HCEC 1CT (cell line): ENCODE measurements at regions not wholly inside any gene's neighbourhood (a gene's known extent, or its start where the extent isn't known, plus 50 kb on each side); places are given as distances from the start of the nearest gene placed in this dataset.

Experiments
- DNase-seq: peaks from one replicate; pipeline ENCODE4 v3.0.0-alpha.2; 2017

DNA sequence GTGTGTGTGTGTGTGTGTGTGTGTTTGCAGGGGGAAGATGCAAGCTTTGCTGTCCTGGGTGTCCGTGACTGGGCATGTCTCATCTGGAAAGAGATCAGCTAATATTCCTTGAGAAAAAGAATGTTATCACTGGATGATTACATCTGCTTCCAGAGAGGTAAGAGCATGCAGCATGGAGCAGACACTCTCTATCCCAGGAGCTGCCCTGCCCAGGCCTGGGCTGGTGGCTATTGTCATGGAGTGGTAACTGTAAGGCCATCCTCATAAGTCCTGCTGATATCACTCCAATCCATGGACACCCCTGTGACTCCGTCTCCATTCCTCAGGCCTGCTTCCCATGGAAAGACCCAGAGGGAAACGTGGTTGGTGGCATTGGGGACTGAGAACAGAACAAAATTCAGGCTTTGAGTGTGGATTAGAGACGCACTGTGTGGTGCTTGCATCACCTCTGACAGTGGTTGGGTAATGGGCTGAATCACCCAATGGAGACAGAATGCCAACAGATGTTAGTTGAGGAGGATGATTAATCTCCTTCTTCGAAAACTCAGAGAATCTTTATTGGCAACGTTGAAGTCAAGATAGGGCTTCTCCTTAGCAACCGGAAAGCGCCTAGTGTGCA lies 52.0 kb upstream of the KCNIP1 start:
- peak; percentile 57 for DNase-seq

DNA sequence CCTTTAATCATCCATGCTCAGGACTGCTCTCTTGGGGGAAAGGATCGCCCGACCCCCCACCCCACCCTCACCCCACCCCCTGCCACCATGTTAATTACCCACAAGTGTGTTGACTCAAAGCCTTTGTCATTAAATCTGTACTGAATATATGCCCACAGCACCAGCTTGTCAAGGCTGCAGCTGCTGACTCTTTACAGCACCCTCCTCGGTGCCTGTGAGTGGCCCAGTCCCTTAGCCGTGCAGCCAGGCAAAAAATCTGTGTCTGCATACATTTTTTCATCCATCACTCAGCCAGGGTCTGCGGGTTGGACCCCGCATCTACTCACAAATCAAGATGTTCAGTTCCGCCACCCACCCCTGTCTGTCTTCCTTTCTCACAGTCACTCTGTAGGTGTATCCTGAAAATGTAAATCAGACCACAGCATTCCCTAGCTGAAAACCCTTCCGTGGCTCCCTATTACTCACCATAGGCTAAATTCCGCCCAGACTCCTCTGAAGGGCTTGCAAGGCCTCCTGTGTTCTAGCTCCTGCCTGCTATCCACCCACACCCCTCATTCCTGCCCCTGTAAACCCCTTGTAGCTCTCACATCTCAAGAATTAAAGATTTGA lies 53.7 kb upstream of the KCNIP1 start:
- no peak for DNase-seq

DNA sequence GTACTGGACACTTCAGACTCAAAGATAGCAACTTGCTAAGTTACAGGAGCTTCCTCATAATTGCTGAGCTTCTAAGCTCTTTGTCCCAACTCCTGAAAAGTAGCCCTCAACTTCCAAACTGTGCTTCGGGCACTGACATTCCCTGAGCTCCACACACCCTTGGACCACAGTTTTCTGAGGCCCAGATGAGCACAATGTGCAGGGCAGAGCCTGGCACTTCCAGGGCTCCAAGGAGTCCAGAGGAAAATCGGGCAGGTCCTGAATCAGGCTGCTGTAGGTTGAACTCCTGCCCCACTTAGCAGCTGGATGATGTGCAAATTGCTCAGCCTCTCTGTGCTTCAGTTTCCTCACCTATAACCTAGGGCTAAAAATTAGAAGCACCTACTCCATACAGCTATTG lies 54.6 kb upstream of the KCNIP1 start:
- no peak for DNase-seq

DNA sequence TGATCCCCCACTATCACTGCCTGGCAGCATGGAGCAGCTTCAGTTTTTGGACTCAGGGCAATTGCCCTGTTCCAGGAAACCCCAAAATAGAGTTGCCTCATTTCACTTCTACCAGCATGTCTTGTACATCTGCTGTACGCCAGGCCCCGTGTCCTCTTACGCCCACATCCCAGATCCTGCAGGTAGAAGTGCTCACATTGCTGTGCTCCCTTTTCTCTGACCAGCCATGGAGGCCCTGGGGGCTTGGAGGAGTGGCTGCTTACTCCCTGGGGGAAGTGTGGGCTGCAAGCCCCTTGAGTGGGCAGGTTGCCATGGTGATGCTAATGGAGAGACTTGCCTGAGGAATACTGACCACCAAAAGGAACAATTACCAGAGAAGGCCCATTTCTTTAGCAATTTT lies 55.6 kb upstream of the KCNIP1 start:
- DNase-seq, result no peak

DNA sequence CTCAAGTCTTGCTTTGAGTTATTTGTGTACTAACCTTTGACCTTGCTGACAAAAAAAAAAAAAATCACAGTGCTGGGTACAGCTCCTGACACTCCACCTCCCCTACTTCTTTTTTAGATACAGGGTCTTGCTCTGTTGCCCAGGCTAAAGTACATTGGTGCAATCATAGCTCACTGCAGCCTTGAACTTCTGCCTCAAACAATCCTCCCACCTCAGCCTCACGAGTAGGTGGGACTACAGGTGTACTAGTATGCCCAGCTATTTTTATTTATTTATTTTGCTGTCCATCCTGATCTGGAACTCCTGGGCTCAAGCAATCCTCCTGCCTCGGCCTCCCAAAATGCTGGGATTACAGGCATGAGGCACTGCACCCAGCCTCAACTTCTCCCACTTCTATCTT lies 57.2 kb upstream of the KCNMB1 start:
- DNase-seq, result no peak

DNA sequence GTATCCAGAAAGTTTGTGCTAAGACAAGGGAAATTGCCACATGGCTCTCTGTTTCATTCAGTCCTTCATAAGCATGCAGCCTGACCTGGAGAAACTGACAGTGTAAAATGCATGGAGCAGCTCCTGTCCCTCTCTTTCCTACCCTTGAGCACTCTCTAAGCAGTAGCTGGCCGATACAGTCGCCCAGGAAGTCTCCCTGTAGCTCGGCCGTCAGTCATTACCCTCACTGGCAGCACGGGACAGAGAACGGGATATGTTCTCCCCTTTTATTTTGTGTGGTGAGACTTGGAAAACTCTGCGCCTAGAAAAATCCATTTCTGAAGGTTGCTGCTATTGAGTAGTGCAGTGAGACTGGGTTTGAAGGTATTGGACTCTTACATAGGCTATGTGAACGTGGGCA lies 56.8 kb upstream of the KCNMB1 start:
- DNase-seq, result no peak

DNA sequence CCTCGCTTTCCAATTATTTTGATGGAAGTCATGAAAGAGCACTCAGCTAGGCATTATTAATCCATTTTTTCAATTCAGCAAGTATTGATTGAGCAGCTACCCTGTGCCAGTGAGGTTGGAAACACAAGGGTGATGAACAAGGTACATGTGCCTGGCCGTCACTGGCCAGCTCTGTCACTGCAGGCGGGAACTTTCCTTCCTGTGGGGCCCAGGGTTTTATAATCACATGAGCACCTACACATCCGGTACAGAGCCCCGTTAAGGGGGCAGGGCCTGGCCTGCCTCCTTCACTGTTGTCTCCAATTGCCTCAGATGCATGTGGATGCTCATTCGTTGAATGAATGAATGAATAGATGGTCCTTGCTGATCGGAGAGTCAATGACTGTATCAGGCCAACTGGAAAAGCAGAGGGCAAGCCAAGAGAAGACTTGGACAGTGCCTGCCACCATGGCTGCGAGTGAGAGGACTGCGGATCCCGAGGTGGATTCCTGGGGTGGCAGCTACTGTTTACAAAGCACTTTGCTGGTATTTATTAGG lies 55.9 kb upstream of the KCNMB1 start:
- DNase-seq, result no peak

DNA sequence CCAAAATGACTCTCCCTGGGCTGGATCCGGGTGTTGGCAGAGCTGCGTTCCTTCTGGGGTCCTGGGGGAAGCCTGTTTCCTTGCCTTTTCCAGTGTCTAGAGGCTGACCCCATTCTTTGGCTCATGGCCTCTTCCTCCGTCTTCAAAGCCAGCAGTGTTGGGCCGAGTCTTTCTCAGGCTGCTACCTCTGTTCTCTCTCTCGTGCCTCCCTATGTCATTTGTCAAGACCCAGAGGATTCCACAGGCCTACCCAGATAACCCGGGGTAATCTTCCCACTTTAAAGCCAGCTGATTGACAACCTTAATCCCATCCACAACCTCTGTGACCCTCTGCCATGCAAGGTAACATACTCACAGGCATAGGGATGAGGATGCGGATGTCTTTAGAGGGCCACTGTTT lies 55.0 kb upstream of the KCNMB1 start:
- DNase-seq, result no peak

DNA sequence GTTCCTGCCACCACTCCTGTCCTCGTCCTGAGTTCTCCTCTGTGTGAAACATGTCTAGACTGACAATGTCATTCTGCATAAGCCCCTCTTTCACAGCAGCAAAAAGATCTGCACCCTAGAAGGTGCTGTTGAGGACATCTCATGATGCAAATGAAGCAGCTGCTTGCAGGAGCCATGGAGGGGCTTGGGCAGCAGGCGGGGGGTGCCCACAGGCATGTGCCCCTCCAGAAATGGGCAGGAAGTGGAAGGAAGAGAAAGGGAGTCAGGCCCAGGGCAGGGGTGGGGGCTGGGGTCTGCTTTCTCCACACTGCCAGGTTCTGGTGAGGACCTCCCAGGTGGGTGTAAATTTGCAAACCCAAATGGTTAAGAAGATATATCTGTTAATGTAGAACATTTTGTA lies 54.5 kb upstream of the KCNMB1 start:
- no peak for DNase-seq

DNA sequence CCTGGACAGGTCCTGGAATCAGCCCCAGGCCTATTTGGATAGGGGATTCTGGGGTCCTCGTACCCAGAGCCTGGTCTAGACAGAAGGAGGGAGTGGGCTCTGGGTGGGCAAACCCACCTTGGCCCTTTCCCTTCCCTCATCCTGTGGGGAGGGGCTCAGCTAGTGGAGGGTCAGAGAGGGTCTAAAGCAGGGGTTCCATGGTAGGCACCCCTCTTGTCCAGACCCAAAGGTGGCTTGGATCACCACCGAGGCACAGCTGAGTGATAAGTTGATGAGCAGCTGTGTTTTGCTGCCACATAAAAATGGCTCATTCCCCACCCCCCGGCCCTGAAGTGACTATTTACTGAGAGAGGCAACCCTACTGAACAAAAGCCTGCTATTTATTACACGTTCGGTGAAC lies 53.8 kb upstream of the KCNMB1 start:
- no peak for DNase-seq

DNA sequence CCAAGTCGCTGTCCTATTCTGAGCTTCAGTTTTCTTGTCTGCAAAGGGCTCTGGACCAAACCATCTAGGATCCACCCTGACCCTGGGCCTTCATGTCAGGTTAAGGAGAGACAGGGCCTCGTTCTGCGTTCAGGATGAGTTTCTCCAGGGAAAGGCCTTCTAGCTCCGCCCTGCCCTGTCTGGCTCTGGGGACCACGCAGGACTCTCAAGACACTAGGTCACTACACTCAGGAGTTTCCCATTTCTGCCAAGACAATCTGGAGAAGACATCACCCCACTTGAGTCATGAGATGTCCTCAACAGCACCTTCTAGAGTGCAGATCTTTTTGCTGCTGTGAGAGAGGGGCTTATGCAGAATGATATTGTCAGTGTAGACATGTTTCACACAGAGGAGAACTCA lies 53.2 kb upstream of the KCNMB1 start:
- DNase-seq, result no peak

DNA sequence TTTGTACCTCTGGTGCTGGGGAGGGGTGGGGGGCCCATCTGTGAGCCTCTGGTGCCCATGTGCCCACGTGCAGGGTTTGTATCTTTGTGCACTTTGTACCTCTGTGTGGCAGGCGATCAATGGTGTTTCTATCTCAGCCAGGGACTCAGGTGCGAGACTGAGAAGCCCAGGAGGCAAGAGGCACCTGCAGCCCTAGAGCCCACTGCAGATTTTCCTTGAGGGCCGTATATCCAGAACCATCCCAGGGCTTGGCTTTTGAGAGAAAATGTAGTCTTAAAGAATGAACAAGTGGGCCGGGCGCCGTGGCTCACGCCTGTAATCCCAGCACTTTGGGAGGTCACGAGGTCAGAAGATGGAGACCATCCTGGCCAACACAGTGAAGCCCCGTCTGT lies 52.2 kb upstream of the KCNMB1 start:
- DNase-seq, result no peak

DNA sequence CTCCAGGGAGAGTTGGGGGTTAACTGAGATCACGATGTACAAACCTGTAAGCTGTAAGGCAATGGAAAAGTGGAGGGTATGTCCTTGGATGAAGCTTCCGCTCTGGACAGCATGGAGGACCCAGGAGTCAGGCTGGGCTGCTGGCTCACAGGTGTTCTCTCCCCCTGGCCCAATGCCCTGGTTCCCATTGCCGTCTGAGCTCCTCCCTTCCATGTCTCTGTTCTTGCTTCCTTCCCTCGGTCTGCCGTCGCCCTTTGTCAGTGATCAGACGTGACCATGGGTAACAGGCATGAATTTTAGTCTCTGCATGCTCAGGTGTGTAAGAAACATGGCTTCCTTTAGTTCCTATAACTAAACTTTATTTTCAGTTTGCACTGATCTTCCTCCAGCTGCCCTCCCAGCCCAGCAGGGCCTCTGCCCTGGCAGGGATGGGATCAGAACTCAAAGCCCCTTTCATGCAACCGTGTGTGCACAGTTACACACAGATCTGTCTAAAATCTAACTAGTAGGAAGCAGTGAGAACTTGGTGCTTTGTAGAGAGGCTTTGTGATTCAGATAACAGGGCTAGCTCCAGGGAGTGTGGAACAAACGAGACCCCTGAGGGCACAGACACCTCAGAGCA lies 51.7 kb upstream of the KCNMB1 start:
- no peak for DNase-seq

DNA sequence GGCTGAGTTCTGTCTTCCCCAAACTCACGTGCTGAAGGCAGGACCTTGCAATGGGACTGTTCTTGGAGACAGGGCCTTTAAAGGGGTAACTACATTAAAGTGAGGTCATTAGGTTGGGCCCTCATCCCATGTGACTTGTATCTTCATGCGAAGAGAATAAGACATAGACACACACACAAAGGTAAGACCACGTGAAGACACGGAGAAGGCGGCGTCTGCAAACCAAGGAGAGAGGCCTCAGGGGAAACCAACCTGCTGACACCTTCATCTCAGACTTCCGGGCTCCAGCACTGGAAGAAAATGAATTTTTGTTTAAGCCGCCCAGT lies 50.7 kb upstream of the KCNMB1 start:
- DNase-seq, result no peak

DNA sequence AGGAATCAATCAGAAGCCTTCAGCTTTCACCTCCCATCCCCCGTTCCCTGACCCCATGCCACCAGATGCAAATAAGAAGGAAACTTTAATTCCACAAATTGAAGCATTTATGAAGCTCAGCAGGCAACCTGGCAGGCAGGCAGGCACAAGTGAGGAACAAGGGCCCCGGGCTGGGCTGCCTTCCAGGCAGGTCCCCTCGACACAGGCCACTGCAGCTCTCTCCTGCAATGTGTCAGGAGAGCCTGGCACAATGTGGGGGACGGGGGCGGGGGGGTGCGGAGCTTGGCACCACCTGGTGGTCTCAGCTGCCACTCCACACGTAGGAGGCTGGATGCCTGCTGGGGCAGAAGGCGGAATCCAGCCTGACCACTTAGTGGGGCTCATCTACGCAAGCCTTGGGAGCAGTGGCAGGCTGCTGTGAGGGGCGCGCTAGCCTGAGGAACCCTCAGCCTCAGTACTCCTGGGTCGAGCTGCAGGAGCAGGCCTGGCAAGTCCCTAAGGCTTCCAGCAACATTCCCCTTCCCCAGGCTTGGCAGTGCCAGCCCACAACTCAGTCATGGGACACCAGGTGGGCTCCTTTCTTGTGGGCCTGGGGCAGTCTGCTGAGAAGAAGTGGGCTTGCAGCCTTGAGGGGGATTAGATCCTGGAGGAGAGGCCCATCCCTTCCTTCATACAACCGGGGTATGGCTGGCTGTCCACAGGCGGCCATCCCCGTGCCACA lies 50.2 kb upstream of the KCNMB1 start:
- DNase-seq, result no peak
